ENCODE measurements at regions not wholly inside any gene's neighbourhood (a gene's known extent, or its start where the extent isn't known, plus 50 kb on each side); places are given as distances from the start of the nearest gene placed in this dataset.

- DNase-seq (ENCODE audit: low read depth): no peak
These were observed 136.8 kb downstream of the FOXD2 start for GRCh38 chr1:47574451-47575165.

- DNase-seq (ENCODE audit: low read depth): no peak
These were observed 138.3 kb downstream of the FOXD2 start for GRCh38 chr1:47575855-47576757.

GRCh38 chr1:47576758-47577115 lies 138.9 kb downstream of the FOXD2 start:
- no peak for DNase-seq (ENCODE audit: low read depth)

GRCh38 chr1:47577303-47578025 lies 139.6 kb downstream of the FOXD2 start:
- no peak for DNase-seq (ENCODE audit: low read depth)

- no peak for DNase-seq (ENCODE audit: low read depth)
These were observed 140.3 kb downstream of the FOXD2 start for GRCh38 chr1:47578026-47578720.

GRCh38 chr1:47578721-47579419 lies 141.0 kb downstream of the FOXD2 start:
- no peak for DNase-seq (ENCODE audit: low read depth)

- DNase-seq (ENCODE audit: low read depth): no peak
These were observed 142.0 kb downstream of the FOXD2 start for GRCh38 chr1:47579809-47580208.

GRCh38 chr1:47580451-47580995 lies 142.7 kb downstream of the FOXD2 start:
- DNase-seq (ENCODE audit: low read depth): no peak

- peak; percentile 69 for DNase-seq (ENCODE audit: low read depth)
These were observed 145.2 kb downstream of the FOXD2 start for GRCh38 chr1:47582891-47583608.

- DNase-seq (ENCODE audit: low read depth): no peak
These were observed 146.4 kb downstream of the FOXD2 start for GRCh38 chr1:47584249-47584648.

- no peak for DNase-seq (ENCODE audit: low read depth)
These were observed 147.5 kb downstream of the FOXD2 start for GRCh38 chr1:47585141-47585902.

- DNase-seq (ENCODE audit: low read depth): peak; percentile 17
These were observed 150.2 kb downstream of the FOXD2 start for GRCh38 chr1:47587891-47588582.

- no peak for DNase-seq (ENCODE audit: low read depth)
These were observed 152.8 kb downstream of the FOXD2 start for GRCh38 chr1:47590523-47591225.

GRCh38 chr1:47591801-47592200 lies 154.0 kb downstream of the FOXD2 start:
- no peak for DNase-seq (ENCODE audit: low read depth)

GRCh38 chr1:47592296-47593012 lies 154.6 kb downstream of the FOXD2 start:
- no peak for DNase-seq (ENCODE audit: low read depth)

GRCh38 chr1:47593013-47593568 lies 155.2 kb downstream of the FOXD2 start:
- no peak for DNase-seq (ENCODE audit: low read depth)

- DNase-seq (ENCODE audit: low read depth): no peak
These were observed 155.9 kb downstream of the FOXD2 start for GRCh38 chr1:47593598-47594285.
